ENCODE measurements at regions not wholly inside any gene's neighbourhood (a gene's known extent, or its start where the extent isn't known, plus 50 kb on each side); places are given as distances from the start of the nearest gene placed in this dataset.

DNA sequence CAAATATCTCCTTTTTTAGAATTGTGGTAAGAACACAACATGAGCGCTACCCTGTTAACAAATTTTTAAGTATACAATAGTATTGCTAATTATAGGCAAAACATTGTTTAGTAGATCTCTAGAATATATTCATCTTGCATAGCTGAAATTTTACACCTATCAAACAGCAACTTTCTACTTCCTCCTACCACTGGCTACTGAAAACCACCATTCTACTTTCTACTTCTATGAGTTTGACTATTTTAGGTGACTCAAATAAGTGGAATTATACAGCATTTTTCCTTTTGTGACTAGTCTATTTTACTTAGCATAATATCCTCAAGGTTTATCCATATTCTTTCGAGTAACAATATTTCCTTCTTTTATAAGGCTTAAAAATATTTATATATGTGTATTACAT is 128.4 kb downstream of the FAM76B start (continued):
- TF ChIP-seq ASH2L (IDR thresholded peaks at IDR 0.05; ENCODE audit: low read length) (no peak), SRF (IDR thresholded peaks at IDR 0.05; ENCODE audit: low read depth, low read length) (no peak), KDM5A (IDR thresholded peaks at IDR 0.05; ENCODE audit: low read length) (no peak), SIRT6 (IDR thresholded peaks at IDR 0.05; ENCODE audit: low read length) (no peak), RXRA (IDR thresholded peaks at IDR 0.05; ENCODE audit: insufficient read depth, low read depth, low read length) (no peak)
